22Rv1 (cell line): ENCODE measurements at regions not wholly inside any gene's neighbourhood (a gene's known extent, or its start where the extent isn't known, plus 50 kb on each side); places are given as distances from the start of the nearest gene placed in this dataset.

Experiments
- CTCF ChIP-seq: fragments of 450-650 bp; IDR thresholded peaks from 2 replicates; pipeline ENCODE4 v1.5.1; 2017; ENCODE audit warnings: mild to moderate bottlenecking
- ZFX ChIP-seq: fragments of 450-650 bp; IDR thresholded peaks from 2 replicates; pipeline ENCODE4 v1.6.1; 2017; ENCODE audit warnings: antibody characterized with exemption, borderline replicate concordance

GRCh38 chr7:46352004-46352954, 431.2 kb upstream of the IGFBP3 start:
- TF ChIP-seq CTCF = peak; percentile 68
- TF ChIP-seq ZFX = no peak
